PFSK-1 (cell line): ENCODE measurements at regions not wholly inside any gene's neighbourhood (a gene's known extent, or its start where the extent isn't known, plus 50 kb on each side); places are given as distances from the start of the nearest gene placed in this dataset.

Experiments
- FOXP2 ChIP-seq: optimal IDR thresholded peaks from 2 replicates; pipeline ENCODE3; 2011; ENCODE audit warnings: borderline replicate concordance, control low read depth, inconsistent platforms; ENCODE audit not compliant: insufficient read depth; ENCODE audit errors: extremely low read length, extremely low read depth
- POLR2AphosphoS5 ChIP-seq: IDR thresholded peaks from 2 replicates; pipeline ENCODE4 v1.6.1; 2012; ENCODE audit warnings: low read depth, mild to moderate bottlenecking, control low read depth, low read length, moderate library complexity
- SIN3A ChIP-seq: IDR thresholded peaks from 2 replicates; pipeline ENCODE4 v1.6.1; 2012; ENCODE audit warnings: mild to moderate bottlenecking, low read length, moderate library complexity, borderline replicate concordance; ENCODE audit not compliant: insufficient read depth
- TAF1 ChIP-seq: IDR thresholded peaks from 2 replicates; pipeline ENCODE4 v1.6.1; 2012; ENCODE audit warnings: low read length, control low read depth, borderline replicate concordance; ENCODE audit not compliant: insufficient read depth
- TF ChIP-seq, protein P1 (sequence below), 2 experiments: IDR thresholded peaks; 2 replicates each; pipeline versions ENCODE4 v1.6.1 to v1.8.0; 2011 to 2012; ENCODE audit warnings: low read depth in 2 of 2, low read length in 2 of 2, control low read depth in 1 of 2, inconsistent platforms in 1 of 2, mild to moderate bottlenecking in 1 of 2, moderate library complexity in 1 of 2; ENCODE audit not compliant: insufficient read depth in 1 of 2

DNA sequence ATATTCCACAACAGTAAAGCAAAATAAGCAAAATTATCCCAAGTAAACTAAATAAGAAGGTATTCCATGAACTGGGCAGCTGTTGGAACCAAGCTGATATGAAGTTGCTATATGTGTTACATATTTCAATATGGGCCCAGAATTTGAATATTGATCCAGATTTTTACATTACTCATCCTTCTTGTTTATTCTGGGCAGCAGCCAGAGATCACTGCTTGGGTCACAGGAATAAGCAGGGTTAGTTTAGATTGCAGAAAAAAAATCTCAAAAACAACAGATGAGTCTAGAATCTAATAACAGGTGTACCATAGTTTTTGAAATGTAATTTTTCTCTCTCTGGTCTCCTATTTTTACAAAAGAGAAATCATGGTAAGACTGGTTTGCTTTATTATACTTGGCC is 171.5 kb upstream of the NAMPT start:
- TF ChIP-seq TAF1, result no peak
- TF ChIP-seq FOXP2, result no peak

DNA sequence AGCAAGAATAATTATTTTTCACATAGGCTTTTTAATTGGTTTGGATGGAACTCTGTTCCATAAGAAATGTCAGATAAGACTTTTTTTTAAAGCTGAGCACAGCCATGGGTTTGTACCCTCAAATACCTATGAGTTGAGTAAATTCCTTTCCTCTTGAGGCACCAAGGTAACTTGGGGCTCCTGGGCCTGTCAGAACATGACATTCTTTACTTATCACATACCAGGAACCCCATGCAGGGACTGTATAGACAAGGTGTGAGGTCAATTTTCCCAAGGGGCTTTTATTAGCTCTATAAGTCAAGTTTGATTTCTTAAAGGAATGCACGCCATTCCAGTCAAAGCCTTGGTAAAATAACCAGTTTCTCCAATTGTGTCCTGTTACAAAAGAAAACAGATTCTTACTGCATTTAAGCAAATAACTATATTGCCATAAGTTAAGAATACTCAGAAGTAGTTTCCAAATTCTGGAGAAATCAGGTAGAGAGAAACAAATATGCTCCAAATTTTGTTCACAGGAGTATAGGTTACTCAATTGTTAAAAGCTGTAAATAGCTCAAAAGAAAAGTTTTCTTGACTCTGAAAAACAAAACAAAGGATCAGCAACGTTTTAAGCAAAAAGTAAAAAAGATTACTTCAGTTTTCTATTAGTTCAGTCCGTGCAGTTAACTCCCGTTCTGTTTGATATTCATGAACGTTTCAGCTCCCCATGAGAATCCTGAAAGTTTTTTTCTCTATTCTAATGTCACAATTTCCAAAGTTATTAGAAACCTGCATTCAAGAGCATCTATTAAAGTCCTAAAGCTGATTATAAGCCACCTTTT is 167.5 kb upstream of the NAMPT start:
- TF ChIP-seq SIN3A (no peak), POLR2AphosphoS5 (no peak)

DNA sequence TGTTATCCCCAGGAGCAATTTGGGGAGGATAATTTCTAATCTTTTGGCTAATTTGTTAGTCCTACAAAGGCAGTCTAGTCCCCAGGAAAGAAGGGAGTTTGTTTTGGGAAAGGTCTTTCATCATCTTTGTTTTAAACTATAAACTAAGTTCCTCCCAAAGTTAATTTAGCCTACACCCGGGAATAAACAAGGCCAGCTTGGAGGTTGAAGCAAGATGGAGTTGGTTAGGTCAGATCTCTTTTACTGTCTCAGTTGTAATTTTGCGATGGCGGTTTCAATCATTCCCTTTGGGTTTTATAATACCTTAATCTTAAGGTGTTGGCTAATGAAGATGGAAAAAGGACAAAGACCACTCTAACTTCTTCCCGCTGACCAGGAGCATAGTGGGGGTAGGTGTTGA is 166.4 kb upstream of the NAMPT start:
- TF ChIP-seq TAF1 (no peak), FOXP2 (no peak), POLR2AphosphoS5 (no peak), SIN3A (no peak)
- TF ChIP-seq, protein P1, sequence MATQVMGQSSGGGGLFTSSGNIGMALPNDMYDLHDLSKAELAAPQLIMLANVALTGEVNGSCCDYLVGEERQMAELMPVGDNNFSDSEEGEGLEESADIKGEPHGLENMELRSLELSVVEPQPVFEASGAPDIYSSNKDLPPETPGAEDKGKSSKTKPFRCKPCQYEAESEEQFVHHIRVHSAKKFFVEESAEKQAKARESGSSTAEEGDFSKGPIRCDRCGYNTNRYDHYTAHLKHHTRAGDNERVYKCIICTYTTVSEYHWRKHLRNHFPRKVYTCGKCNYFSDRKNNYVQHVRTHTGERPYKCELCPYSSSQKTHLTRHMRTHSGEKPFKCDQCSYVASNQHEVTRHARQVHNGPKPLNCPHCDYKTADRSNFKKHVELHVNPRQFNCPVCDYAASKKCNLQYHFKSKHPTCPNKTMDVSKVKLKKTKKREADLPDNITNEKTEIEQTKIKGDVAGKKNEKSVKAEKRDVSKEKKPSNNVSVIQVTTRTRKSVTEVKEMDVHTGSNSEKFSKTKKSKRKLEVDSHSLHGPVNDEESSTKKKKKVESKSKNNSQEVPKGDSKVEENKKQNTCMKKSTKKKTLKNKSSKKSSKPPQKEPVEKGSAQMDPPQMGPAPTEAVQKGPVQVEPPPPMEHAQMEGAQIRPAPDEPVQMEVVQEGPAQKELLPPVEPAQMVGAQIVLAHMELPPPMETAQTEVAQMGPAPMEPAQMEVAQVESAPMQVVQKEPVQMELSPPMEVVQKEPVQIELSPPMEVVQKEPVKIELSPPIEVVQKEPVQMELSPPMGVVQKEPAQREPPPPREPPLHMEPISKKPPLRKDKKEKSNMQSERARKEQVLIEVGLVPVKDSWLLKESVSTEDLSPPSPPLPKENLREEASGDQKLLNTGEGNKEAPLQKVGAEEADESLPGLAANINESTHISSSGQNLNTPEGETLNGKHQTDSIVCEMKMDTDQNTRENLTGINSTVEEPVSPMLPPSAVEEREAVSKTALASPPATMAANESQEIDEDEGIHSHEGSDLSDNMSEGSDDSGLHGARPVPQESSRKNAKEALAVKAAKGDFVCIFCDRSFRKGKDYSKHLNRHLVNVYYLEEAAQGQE (IDR thresholded peaks at IDR 0.05; ENCODE audit: insufficient read depth in 1 of 2, low read depth in 2 of 2, low read length in 2 of 2), result no peak

DNA sequence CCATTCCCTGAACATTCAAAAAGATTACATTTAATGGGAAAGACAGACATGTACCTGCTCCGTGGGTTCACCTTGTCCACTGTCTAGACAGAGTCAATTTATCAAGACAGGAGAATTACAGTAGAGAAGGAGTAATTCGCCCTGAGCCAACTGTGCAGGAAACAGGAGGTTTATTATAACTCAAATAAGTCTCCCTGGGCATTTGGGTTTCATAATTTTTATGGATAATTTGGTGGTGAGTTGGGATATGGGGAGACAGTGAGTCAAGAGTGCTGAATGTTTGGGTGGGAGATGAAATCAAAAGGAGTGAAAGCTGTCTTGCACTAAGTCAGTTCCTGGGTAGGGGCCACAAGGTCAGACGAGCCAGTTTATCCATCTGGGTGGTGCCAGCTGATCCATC is 165.9 kb upstream of the NAMPT start:
- TF ChIP-seq POLR2AphosphoS5, result no peak
- no peak for TF ChIP-seq FOXP2
- TF ChIP-seq TAF1, result no peak
- no peak for TF ChIP-seq SIN3A
- TF ChIP-seq, protein P1 (IDR thresholded peaks at IDR 0.05; ENCODE audit: insufficient read depth in 1 of 2, low read depth in 2 of 2, low read length in 2 of 2), result no peak

DNA sequence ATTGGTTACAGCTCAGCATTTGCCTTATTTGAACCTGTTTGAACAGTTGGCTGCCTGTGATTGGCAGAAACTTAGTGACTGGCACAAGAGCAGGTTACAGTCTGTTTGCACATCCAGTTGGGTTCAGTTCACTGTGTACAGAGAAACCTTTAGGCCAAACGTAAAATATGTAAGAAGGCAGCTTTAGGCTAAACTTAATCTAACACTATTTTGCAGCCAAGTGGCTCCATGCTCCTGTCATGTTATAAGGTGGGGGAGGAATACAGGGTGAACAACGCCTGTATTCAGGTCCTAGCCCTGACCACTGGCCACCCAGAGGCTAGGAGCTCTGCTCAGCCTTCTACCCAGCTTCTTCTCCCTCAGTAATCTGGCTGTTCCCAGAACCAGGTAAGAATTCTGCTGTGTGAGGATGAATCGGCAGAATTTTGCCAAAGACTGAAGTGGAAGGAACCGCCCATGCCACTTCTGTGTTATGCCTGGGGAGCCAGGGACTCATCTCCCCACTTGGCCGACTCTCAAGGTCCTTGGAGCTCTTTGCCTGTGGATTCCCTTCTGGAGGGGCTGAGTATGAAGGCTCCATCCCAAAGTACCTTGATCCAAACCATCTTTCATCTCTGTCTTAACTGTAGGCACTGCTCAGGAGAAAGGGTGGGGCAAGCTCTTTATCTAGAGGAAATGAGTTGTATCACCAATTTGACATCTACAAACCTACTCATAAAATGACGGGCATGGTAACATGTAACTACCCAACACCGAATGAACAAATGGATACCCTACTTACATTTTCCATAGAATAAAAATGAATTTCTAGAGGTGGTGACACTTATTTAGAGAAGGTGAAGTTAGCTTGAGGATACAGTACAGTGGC is 164.4 kb upstream of the NAMPT start:
- no peak for TF ChIP-seq TAF1
- no peak for TF ChIP-seq FOXP2
- no peak for TF ChIP-seq POLR2AphosphoS5
- TF ChIP-seq SIN3A, result no peak
- TF ChIP-seq, protein P1 (IDR thresholded peaks at IDR 0.05; ENCODE audit: insufficient read depth in 1 of 2, low read depth in 2 of 2, low read length in 2 of 2), result no peak
